ENCODE measurements at regions not wholly inside any gene's neighbourhood (a gene's known extent, or its start where the extent isn't known, plus 50 kb on each side); places are given as distances from the start of the nearest gene placed in this dataset.

DNA sequence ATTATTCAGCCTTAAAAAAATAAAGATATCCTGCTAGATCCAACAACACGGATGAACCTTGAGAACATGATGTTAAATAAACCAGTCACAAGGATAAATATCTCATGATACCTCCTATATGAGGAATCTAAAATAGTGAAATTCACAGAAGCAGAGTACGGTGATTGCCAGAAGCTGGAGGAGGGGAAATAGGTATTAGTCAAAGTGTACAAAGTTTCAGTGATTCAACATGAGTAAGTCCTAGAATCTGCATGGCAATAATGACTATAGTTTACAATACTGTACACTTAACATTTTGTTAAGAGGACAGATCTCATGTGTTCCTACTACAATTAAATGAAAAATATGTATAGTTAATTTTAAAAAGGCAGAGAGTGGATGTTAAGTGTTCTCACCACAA, 206.6 kb upstream of the SLC10A2 start:
- TF ChIP-seq, protein P1, sequence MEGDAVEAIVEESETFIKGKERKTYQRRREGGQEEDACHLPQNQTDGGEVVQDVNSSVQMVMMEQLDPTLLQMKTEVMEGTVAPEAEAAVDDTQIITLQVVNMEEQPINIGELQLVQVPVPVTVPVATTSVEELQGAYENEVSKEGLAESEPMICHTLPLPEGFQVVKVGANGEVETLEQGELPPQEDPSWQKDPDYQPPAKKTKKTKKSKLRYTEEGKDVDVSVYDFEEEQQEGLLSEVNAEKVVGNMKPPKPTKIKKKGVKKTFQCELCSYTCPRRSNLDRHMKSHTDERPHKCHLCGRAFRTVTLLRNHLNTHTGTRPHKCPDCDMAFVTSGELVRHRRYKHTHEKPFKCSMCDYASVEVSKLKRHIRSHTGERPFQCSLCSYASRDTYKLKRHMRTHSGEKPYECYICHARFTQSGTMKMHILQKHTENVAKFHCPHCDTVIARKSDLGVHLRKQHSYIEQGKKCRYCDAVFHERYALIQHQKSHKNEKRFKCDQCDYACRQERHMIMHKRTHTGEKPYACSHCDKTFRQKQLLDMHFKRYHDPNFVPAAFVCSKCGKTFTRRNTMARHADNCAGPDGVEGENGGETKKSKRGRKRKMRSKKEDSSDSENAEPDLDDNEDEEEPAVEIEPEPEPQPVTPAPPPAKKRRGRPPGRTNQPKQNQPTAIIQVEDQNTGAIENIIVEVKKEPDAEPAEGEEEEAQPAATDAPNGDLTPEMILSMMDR (IDR thresholded peaks at IDR 0.05) = no peak
- no peak for TF ChIP-seq POLR2A (IDR thresholded peaks at IDR 0.05)

Data from thyroid gland (tissue), 4 donors.